IgD-negative memory B cell (primary cell): ENCODE measurements at regions not wholly inside any gene's neighbourhood (a gene's known extent, or its start where the extent isn't known, plus 50 kb on each side); places are given as distances from the start of the nearest gene placed in this dataset.

ENCODE experiments used
- H3K27ac Mint-ChIP-seq, 3 donors: one replicate each; pipeline ENCODE4 v1.8.0; 2020 to 2022; ENCODE audit warnings: mild to moderate bottlenecking in 3 of 3, mixed read lengths in 3 of 3, moderate library complexity in 1 of 3
- H3K27me3 Mint-ChIP-seq: one replicate; pipeline ENCODE4 v1.8.0; 2021; ENCODE audit warnings: mixed read lengths
- H3K36me3 Mint-ChIP-seq: one replicate; pipeline ENCODE4 v1.8.0; 2020; ENCODE audit warnings: mild to moderate bottlenecking, mixed read lengths
- H3K4me1 Mint-ChIP-seq, 3 donors: one replicate each; pipeline ENCODE4 v1.8.0; 2020 to 2022; ENCODE audit warnings: mixed read lengths in 3 of 3, mild to moderate bottlenecking in 1 of 3
- H3K4me3 Mint-ChIP-seq, 4 donors: one replicate each; pipeline ENCODE4 v1.8.0; 2020 to 2022; ENCODE audit warnings: mild to moderate bottlenecking in 4 of 4, mixed read lengths in 4 of 4, moderate library complexity in 3 of 4
- H3K9me3 Mint-ChIP-seq, 3 donors: one replicate each; pipeline ENCODE4 v1.8.0; 2020 to 2021; ENCODE audit warnings: mixed read lengths in 3 of 3, mild to moderate bottlenecking in 1 of 3

DNA sequence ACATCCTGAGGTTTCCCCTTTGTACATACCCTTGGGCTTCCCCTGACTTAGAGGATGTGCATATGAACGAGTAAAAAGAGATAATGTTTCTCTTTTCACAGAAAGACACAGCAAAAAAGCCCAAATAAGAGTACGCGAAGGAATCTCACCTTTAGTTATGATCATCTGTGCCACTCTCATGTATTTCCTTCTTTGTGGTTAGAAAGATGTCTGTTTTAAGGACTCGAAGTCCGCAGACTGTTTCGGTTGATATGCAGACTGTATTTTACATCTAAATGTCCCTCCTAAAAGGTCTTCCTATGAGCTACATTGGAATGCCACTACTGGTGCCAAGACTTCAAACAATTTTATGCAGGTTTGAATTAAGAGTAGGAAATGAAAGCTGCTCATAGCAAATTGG, 102.3 kb upstream of the GOT2 start:
- Mint-ChIP-seq H3K4me3 (no peak overlapping the region), H3K9me3 (peaks cover 0 to 4% (median 1%) of the 10 kb centered on the region in 3 donors), H3K4me1 (no peaks in the 10 kb centered on the region), H3K36me3 (peaks cover 2% of the 10 kb centered on the region), H3K27ac (no peak overlapping the region), H3K27me3 (peaks cover 1% of the 10 kb centered on the region)

DNA sequence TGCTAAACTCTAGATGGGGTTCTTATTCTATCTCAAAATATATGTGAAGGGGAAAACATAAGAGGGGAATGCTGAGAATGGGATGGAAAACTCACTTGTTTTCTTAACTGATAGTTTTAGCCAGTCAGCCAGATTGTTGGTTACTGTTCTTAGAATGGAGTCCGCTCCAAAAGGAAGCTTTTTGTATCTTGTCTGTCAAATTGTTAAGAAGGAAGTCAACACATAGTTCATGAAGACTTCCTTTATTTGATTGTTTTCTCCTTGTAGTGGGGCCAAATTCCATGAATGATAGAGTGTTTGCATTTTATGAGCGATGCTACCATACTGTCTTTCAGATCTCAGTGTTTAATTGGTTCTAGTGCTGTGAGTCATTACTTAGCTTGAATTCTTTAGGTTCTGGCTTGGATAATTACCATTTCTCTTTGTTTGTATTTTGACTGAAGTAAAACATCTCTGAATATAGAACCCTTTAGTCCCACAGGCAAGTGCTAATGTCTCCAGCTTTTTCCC, 98.3 kb upstream of the GOT2 start:
- Mint-ChIP-seq H3K4me3 (no peak overlapping the region), H3K4me1 (no peaks in the 10 kb centered on the region), H3K27ac (no peak overlapping the region), H3K27me3 (peaks cover 1% of the 10 kb centered on the region), H3K36me3 (no peaks in the 10 kb centered on the region), H3K9me3 (peaks cover 0 to 4% (median 0%) of the 10 kb centered on the region in 3 donors)

DNA sequence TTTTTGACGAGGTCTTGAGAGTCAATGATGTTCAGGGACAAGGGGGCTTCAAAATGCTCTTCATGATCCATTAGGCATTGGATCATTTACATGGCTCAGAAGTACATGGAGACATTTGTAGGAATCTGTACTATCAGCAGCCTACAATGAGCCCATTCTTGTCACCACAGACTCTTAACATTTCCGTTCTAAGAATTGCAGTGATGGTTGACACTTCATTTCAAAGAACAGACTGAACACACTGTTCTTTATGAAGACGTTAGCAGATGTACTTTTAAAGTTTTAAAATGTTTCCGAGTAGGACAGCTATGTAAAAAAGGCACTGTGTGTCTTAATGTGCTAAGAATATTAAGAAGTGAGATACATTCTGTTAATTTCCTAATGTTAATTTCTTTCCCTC, 97.3 kb upstream of the GOT2 start:
- peaks cover 0 to 3% (median 0%) of the 10 kb centered on the region in 3 donors for H3K9me3 Mint-ChIP-seq
- no peak overlapping the region for H3K27ac Mint-ChIP-seq
- H3K4me1 Mint-ChIP-seq = no peaks in the 10 kb centered on the region
- no peak overlapping the region for H3K4me3 Mint-ChIP-seq
- H3K27me3 Mint-ChIP-seq = peaks cover 1% of the 10 kb centered on the region
- no peaks in the 10 kb centered on the region for H3K36me3 Mint-ChIP-seq

DNA sequence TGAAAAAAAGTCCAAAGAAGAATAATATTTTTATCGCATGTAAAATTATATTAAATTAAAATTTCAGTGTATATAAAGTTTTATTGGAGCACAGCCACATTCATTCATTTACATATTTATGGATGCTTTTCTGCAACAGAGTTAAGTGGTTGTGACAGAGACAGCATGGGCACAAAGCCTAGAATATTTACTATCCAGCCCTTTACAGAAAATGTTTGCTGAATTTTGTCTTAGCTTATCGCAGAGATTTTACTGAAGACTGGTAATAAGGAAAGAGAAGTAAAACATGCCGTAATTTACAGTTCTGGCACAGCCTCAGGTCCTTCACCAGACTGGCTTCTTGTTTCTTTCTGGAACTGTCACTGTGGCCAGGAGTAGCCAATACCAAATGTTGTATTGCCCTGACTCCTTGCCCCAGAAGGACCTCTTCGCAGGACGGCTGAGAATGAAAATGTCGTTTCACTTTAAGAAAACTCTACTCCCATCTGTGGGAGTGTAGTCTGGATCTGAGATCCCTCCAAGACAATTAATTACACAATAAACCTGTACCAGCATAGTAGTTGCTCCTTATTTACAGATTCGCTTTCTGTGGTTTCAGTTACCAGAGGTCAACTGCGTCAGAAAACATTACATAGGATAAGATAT, 94.9 kb upstream of the GOT2 start:
- Mint-ChIP-seq H3K27ac (no peak overlapping the region), H3K4me1 (no peaks in the 10 kb centered on the region), H3K27me3 (peaks cover 3% of the 10 kb centered on the region), H3K4me3 (no peak overlapping the region), H3K36me3 (no peaks in the 10 kb centered on the region), H3K9me3 (no peaks in the 10 kb centered on the region)

DNA sequence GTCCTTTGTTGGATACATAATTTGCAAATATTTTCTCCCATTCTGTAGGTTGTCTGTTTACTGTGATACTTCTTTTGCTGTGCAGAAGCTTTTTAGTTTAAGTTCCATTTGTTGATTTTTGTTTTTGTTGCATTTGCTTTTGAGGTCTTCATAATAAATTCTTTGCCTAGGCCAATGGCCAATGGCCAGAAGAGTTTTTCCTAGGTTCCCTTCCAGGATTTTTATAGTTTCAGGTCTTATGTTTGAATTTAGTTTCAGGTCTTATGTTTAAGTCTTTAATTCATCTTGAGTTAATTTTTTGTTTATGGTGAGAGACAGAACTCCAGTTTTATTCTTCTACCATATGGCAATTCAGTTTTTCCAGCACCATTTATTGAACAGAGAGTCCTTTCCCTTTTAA, 90.1 kb upstream of the GOT2 start:
- H3K36me3 Mint-ChIP-seq = no peaks in the 10 kb centered on the region
- no peak overlapping the region for H3K27ac Mint-ChIP-seq

DNA sequence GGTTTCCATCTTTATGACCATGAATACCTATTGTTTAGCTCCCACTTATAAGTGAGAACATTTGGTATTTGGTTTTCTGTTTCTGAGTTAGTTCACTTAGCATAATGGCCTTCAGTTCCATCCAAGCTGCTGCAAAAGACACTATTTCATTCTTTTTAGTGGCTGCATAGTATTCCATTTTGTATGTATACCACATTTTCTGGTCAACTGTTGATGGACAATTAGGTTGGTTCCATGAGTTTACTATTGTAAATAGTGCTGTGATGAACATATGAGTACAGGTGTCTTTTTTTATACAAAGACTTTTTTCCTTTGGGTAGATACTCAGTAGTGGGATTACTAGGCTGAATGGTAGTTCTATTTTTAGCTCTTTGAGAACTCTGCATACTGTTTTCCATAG, 87.8 kb upstream of the GOT2 start:
- Mint-ChIP-seq H3K4me3 (no peak overlapping the region), H3K27ac (no peak overlapping the region), H3K4me1 (no peaks in the 10 kb centered on the region), H3K36me3 (no peaks in the 10 kb centered on the region), H3K27me3 (peaks cover 3% of the 10 kb centered on the region), H3K9me3 (peaks cover 2 to 7% (median 7%) of the 10 kb centered on the region in 3 donors)

More for the DNA sequence above, 90.1 kb upstream of the GOT2 start:
- peaks cover 2 to 7% (median 7%) of the 10 kb centered on the region in 3 donors for H3K9me3 Mint-ChIP-seq
- peaks cover 3% of the 10 kb centered on the region for H3K27me3 Mint-ChIP-seq
- no peak overlapping the region for H3K4me3 Mint-ChIP-seq
- H3K4me1 Mint-ChIP-seq = no peaks in the 10 kb centered on the region

DNA sequence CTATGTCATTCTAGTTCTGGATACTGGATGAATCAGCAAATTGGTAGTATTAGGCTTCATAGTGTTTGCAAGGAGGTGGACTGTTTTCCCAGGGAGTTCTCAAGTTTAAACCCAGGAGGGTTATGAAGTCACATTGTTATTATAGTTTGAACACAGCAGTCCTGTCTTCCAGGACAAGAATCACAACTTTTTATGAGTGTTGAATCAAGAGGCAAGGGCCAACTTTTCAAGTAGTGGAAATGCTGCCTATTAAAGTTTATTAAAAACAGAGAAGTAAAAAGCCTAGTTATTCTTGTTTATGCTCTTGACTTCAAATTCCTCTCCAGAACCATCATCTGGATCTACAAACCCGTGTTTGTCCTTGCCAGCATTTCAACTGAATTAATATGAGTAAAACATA, 86.3 kb upstream of the GOT2 start:
- Mint-ChIP-seq H3K27ac (no peak overlapping the region), H3K9me3 (peaks cover 2 to 7% (median 7%) of the 10 kb centered on the region in 3 donors), H3K36me3 (no peaks in the 10 kb centered on the region), H3K4me1 (no peaks in the 10 kb centered on the region), H3K27me3 (peaks cover 3% of the 10 kb centered on the region), H3K4me3 (no peak overlapping the region)

DNA sequence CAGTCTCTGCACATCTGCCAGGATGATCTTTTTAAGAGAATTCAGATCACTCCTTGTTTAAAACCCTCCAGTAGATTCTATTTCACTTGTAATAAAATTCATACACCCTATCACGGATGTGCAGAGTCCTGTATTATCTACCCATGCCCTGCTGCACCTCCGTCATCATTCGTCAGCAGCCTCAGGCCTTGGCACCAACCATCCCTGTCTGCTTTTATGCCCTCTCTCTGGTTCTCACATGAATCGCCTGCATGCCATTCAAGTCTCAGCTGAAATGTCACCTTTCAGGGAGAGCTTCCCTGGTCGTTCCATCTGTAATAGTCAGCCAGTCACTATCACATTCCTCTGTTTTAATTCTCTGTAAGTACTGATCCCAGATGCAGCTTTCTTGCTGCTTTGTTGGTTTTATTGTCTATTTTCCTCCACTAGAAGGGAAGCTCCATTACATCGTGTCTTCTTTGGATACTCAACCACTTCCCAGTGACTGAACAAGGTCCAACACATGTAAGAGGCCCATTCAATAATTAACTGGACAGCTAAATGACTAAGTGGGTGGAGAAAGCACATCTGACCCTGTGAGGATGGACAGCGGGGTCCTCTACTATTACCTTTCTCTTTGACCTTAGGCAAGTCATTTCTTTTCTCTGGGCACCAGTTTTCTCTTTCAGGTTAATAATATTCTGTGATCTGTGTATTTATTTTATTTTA, 81.2 kb upstream of the GOT2 start:
- H3K27me3 Mint-ChIP-seq = peaks cover 3% of the 10 kb centered on the region
- H3K4me3 Mint-ChIP-seq = peak overlapping the region in 2 of 4 donors; percentile 72 to 81
- H3K27ac Mint-ChIP-seq = no peak overlapping the region
- no peaks in the 10 kb centered on the region for H3K9me3 Mint-ChIP-seq
- peaks cover 2% of the 10 kb centered on the region for H3K36me3 Mint-ChIP-seq
- peaks cover 0 to 1% (median 0%) of the 10 kb centered on the region in 3 donors for H3K4me1 Mint-ChIP-seq

DNA sequence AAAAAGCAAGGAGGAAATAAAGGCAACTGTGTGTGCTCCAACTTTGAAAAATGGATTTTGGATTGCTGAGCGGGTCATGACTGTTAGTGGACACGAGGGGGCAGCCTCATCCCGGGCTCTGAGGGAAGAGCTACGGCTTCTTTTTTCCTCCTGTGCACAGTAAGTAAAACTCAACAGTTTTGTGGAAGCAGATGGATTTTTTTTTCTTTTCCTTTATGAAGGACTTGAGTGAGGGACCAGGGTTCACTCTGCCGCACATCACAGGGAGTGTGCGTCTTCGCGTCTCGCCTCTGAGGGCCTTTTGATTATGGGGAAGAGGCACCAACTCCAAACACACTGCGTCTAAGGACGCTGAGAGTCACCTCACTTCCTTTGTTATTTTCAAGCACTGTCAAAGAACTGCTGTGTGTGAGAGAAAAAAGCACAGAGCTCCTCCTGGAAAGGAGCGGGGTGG, 80.3 kb upstream of the GOT2 start:
- H3K27ac Mint-ChIP-seq = no peak overlapping the region
- H3K9me3 Mint-ChIP-seq = peaks cover 0 to under 1% (median 0%) of the 10 kb centered on the region in 3 donors
- peak overlapping the region in 2 of 4 donors; percentile 6 to 43 for H3K4me3 Mint-ChIP-seq
- peaks cover 3% of the 10 kb centered on the region for H3K27me3 Mint-ChIP-seq
- H3K36me3 Mint-ChIP-seq = peaks cover 2% of the 10 kb centered on the region
- H3K4me1 Mint-ChIP-seq = peaks cover 0 to 1% (median 0%) of the 10 kb centered on the region in 3 donors

DNA sequence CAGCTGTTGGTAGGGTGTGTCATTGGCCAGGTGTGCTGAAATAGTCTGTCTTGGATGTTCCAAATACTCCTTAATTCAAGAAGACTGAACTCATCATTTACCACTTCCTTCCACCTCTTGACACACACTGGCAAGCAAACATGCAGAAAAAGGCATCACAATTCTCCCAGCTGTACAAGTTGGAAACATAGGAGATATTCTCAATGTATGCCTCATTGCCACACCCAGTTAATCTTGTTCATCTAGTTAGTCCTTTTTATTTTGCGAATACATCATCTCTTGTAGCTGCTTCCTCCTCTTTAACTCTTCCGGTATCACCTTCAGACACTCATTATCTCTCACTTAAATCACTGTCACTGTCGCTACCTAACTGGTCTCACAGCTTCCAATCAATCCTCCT, 75.1 kb upstream of the GOT2 start:
- peaks cover 2 to 6% (median 4%) of the 10 kb centered on the region in 3 donors for H3K9me3 Mint-ChIP-seq
- peaks cover 2% of the 10 kb centered on the region for H3K36me3 Mint-ChIP-seq
- H3K4me1 Mint-ChIP-seq = no peaks in the 10 kb centered on the region
- H3K4me3 Mint-ChIP-seq = no peak overlapping the region
- H3K27me3 Mint-ChIP-seq = peaks cover 3% of the 10 kb centered on the region
- H3K27ac Mint-ChIP-seq = no peak overlapping the region

DNA sequence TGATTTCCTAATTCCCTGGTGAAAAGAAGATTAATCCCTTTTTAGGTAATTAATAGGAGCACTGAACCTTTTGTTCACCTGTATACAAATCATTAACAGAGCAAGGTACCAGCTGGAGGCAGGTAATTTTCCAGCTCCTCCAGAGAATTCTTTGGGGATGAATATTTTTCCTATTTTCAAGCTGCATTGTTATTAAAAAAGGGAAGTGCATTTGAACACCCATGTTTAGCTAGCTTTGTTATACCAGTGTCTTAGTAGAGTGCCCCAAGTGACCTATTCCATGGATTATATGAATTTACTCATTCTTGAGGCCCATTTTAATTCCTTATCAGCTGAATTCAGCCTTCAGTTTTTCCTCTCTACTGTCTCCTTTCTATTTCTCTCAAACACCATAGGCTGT, 73.2 kb upstream of the GOT2 start:
- Mint-ChIP-seq H3K4me3 (no peak overlapping the region), H3K36me3 (peaks cover 2% of the 10 kb centered on the region), H3K9me3 (peaks cover 7 to 12% (median 9%) of the 10 kb centered on the region in 3 donors), H3K4me1 (no peaks in the 10 kb centered on the region), H3K27ac (no peak overlapping the region), H3K27me3 (no peaks in the 10 kb centered on the region)

DNA sequence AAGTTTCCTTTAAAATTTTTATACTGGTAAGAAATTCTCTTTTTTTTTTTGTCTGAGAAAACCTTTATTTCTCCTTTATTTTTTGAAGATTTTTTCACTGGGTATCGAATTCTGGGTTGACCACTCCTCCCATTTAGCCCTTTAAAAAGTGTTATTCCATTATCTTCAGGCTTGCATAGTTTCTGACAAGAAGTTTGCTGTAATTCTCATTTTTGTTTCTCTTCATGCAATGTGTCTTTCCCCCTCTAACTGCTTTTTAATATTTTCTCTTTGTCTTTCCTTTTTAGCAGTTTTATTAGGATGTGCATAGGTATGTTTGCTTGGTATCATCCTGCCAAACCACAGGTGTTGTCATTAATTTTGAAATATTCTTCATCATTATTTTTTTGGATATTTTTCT, 67.7 kb upstream of the GOT2 start:
- H3K36me3 Mint-ChIP-seq = no peaks in the 10 kb centered on the region
- no peaks in the 10 kb centered on the region for H3K4me1 Mint-ChIP-seq
- no peaks in the 10 kb centered on the region for H3K27me3 Mint-ChIP-seq
- H3K9me3 Mint-ChIP-seq = peaks cover 9 to 17% (median 11%) of the 10 kb centered on the region in 3 donors
- H3K4me3 Mint-ChIP-seq = no peak overlapping the region
- no peak overlapping the region for H3K27ac Mint-ChIP-seq

DNA sequence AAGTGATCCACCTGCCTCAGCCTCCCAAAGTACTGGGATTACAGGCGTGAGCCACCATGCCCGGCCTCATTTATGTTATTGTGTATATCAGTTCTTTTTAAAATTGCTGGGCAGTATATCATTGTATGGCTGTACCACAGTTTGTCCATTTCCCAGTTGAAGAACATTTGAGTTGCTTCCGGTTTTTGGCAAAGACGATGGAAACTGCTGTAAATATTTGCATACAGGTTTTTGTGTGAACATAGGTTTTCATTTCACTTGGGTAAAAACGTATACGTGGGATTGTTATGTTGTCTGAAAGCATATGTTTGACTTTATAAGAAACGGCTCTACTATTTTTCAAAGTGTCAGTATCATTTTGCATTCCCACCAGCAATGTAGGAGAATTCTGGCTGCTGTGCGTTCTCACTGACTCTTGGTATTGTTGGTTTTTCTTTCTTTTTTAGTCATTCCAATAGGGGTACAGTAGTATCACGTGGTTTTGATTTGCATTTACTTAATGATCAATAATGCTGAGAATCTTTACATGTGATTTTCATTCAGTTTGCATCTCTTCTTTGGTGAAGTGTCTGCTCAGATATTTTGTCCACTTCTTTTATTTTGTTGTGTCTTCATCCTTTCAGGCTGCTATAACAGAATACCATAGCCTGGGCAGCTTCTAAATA, 63.2 kb upstream of the GOT2 start:
- Mint-ChIP-seq H3K4me1 (no peaks in the 10 kb centered on the region), H3K9me3 (peaks cover 3 to 5% (median 5%) of the 10 kb centered on the region in 3 donors), H3K4me3 (no peak overlapping the region), H3K36me3 (no peaks in the 10 kb centered on the region), H3K27ac (no peak overlapping the region), H3K27me3 (peaks cover 4% of the 10 kb centered on the region)

DNA sequence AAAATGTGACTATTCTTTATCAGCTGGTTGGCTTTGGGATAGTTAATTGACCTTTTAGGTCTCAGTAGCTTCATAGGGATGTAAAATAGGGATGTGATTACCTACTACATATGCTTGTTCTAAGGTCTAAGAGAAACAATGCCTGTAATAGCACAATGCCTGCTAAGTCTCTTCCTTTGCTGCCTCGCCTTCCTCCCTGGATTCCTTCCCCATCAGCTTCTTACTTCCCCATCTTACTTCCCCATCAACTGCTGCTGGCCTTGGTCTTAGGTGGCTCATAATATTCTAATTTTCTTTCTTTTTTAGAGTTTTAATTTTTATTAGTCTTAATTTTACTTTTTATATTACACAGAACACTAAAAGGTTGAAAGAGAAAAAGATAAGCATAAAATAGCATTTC, 59.2 kb upstream of the GOT2 start:
- no peak overlapping the region for H3K27ac Mint-ChIP-seq
- peaks cover 6% of the 10 kb centered on the region for H3K27me3 Mint-ChIP-seq
- H3K4me1 Mint-ChIP-seq = no peaks in the 10 kb centered on the region
- no peak overlapping the region for H3K4me3 Mint-ChIP-seq
- H3K36me3 Mint-ChIP-seq = no peaks in the 10 kb centered on the region
- no peaks in the 10 kb centered on the region for H3K9me3 Mint-ChIP-seq

DNA sequence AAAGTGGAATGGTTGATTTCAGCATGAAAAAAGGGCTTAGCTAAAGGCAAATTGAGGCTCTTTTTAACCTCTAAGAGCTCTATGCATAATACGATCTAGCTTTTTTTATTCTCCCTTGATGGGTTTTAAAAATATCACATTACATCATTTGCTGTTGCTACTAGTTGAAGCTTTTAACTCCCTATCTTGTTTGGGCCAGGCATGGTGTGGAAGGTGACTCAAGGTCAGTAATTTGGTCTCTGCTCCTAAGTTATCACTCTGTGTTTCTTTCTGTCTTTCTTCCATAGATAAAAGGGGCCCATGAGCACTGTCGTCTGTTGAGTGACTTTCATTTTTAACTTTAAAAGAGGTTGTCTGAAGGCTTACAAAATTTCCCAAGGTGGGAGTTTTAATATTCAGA, 58.1 kb upstream of the GOT2 start:
- H3K4me1 Mint-ChIP-seq = no peaks in the 10 kb centered on the region
- H3K27me3 Mint-ChIP-seq = peaks cover 8% of the 10 kb centered on the region
- no peaks in the 10 kb centered on the region for H3K36me3 Mint-ChIP-seq
- H3K27ac Mint-ChIP-seq = no peak overlapping the region
- no peak overlapping the region for H3K4me3 Mint-ChIP-seq
- no peaks in the 10 kb centered on the region for H3K9me3 Mint-ChIP-seq
